Adrenal gland (tissue), 9 donors: ENCODE measurements at regions not wholly inside any gene's neighbourhood (a gene's known extent, or its start where the extent isn't known, plus 50 kb on each side); places are given as distances from the start of the nearest gene placed in this dataset.

Source experiments
- DNase-seq, 7 donors: peaks; one replicate each; pipeline ENCODE4 v3.0.0-alpha.2; 2019 to 2020
- H3K27ac ChIP-seq, 5 donors: fragments of 200-600 bp; sonication (generic) in 4 of 5; 1 replicate in 3 of 5; 2 replicates in 2 of 5; pipeline versions ENCODE4 v1.5.1 to v1.8.0; 2016 to 2020; ENCODE audit warnings: mild to moderate bottlenecking in 1 of 5
- H3K27me3 ChIP-seq: fragments of 200-600 bp; 2 replicates; pipeline ENCODE4 v1.8.0; 2021
- H3K36me3 ChIP-seq, 2 donors: fragments of 200-600 bp; replicated peaks in 1 of 2; 1 replicate in 1 of 2; 2 replicates in 1 of 2; pipeline versions ENCODE4 v1.5.1 to v1.8.0; 2018 to 2022
- H3K4me1 ChIP-seq, 2 donors: fragments of 200-600 bp; replicated peaks in 1 of 2; 1 replicate in 1 of 2; 2 replicates in 1 of 2; pipeline versions ENCODE4 v1.5.1 to v1.8.0; 2018 to 2021
- H3K4me3 ChIP-seq, 4 donors: fragments of 200-600 bp; sonication (generic) in 3 of 4; one replicate each; pipeline ENCODE4 v1.5.1; 2016 to 2018
- H3K9me3 ChIP-seq, 3 donors: fragments of 200-600 bp; sonication (generic) in 1 of 3; replicated peaks in 1 of 3; 1 replicate in 2 of 3; 2 replicates in 1 of 3; pipeline versions ENCODE4 v1.5.1 to v1.8.0; 2016 to 2021
- POLR2A ChIP-seq, 2 donors: fragments of 450-650 bp; IDR thresholded peaks; one replicate each; pipeline ENCODE4 v1.6.1; 2017; ENCODE audit warnings: antibody characterized with exemption in 2 of 2, mild to moderate bottlenecking in 2 of 2, moderate library complexity in 1 of 2
- whole genome bisulfite sequencing, 4 donors: extraction: QIAGEN DNeasy Blood & Tissue Kit in 2 of 4; methylation state at CpG; one replicate each; pipeline versions ENCODE4 v1.1.5 to v1.1.7; 2013 to 2017; 5-methylcytosine and 5-hydroxymethylcytosine counted together
- intact Hi-C, 2 donors: fragments of 100-400 bp; cut with DNase I; formaldehyde crosslinking; loops; one replicate each; pipeline versions ENCODE4 v1.14.1 to v1.15.0; 2022 to 2023
- TF ChIP-seq, protein P1 (sequence below), 6 experiments: fragments of 450-650 bp in 4 of 6; fragments of 200-600 bp in 2 of 6; sonication (generic) in 1 of 6; IDR thresholded peaks; 1 replicate in 5 of 6; 2 replicates in 1 of 6; pipeline versions ENCODE4 v1.5.1 to v1.8.0; 2016 to 2021; ENCODE audit warnings: antibody characterized with exemption in 6 of 6, mild to moderate bottlenecking in 2 of 6, moderate library complexity in 1 of 6
- donor health status: healthy with polysubstance abuse.
- donor health status: Bipolar disorder and iron deficiency.
- donor health status: DM: yes; HTN: yes; CAD: no.
- donor health status: DM: no; HTN: no; CAD: no.
- donor health status: DM: no; HTN: no; CAD: no.

GRCh38 chr16:81185416-81185815 is 53.1 kb upstream of the BCO1 start:
- intact Hi-C loops: no loop called here
- DNase-seq: no peak
- Histone ChIP-seq H3K4me3 (no peak overlapping the region), H3K36me3 (no peaks in the 10 kb centered on the region), H3K27ac (no peak overlapping the region), H3K9me3 (no peaks in the 10 kb centered on the region), H3K4me1 (peaks cover 0 to 5% of the 10 kb centered on the region in 2 donors), H3K27me3 (no peaks in the 10 kb centered on the region)
- TF ChIP-seq, protein P1, sequence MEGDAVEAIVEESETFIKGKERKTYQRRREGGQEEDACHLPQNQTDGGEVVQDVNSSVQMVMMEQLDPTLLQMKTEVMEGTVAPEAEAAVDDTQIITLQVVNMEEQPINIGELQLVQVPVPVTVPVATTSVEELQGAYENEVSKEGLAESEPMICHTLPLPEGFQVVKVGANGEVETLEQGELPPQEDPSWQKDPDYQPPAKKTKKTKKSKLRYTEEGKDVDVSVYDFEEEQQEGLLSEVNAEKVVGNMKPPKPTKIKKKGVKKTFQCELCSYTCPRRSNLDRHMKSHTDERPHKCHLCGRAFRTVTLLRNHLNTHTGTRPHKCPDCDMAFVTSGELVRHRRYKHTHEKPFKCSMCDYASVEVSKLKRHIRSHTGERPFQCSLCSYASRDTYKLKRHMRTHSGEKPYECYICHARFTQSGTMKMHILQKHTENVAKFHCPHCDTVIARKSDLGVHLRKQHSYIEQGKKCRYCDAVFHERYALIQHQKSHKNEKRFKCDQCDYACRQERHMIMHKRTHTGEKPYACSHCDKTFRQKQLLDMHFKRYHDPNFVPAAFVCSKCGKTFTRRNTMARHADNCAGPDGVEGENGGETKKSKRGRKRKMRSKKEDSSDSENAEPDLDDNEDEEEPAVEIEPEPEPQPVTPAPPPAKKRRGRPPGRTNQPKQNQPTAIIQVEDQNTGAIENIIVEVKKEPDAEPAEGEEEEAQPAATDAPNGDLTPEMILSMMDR (IDR thresholded peaks at IDR 0.05): no peak
- no peak for TF ChIP-seq POLR2A (IDR thresholded peaks at IDR 0.05)
- WGBS, 4 donors: 72 to 88% (median 85%) methylated on average over 6 to 10 of the region's 10 CpGs

- Histone ChIP-seq H3K4me3 (no peak overlapping the region), H3K27me3 (no peaks in the 10 kb centered on the region), H3K36me3 (no peaks in the 10 kb centered on the region), H3K27ac (peak overlapping the region in 4 of 5 donors; percentile 33 to 83 (median 74)), H3K9me3 (no peaks in the 10 kb centered on the region), H3K4me1 (peaks cover 0 to 5% of the 10 kb centered on the region in 2 donors)
- intact Hi-C loops: no loop called here
- TF ChIP-seq, protein P1 (IDR thresholded peaks at IDR 0.05): peak in 1 of 6 experiments; percentile 14
- TF ChIP-seq POLR2A (IDR thresholded peaks at IDR 0.05): peak in 1 of 2 donors; percentile 70
- peak; percentile 80 to 95 (median 95) for DNase-seq
- 16 to 29% (median 26%) methylated on average over 9 to 13 of the region's 13 CpGs for WGBS, 4 donors
Observed at GRCh38 chr16:81181013-81181720, 57.3 kb upstream of the BCO1 start.

DNA sequence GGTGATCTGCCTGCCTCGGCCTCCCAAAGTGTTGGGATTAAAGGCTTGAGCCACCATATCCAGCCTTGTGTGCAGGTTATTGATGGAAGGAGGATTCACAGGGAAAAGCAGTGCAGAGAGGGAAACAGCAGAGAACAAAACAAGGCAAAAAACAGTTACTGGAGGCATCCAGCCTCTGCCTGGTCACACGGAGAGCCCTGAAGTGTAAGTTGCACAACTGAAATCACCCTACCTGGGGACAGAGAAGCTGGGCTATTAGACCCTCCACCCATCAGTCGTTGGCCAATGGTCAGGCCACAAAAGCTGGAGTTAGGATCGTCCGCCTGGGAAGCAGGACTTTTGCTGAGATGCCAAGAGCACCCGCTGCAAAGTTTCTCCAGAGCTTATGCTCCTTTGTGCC is 57.9 kb upstream of the BCO1 start:
- H3K36me3 ChIP-seq: no peaks in the 10 kb centered on the region
- no peaks in the 10 kb centered on the region for H3K9me3 ChIP-seq
- DNase-seq: no peak
- TF ChIP-seq POLR2A (IDR thresholded peaks at IDR 0.05): no peak
- TF ChIP-seq, protein P1 (IDR thresholded peaks at IDR 0.05): no peak
- intact Hi-C loops: no loop called here
- H3K27ac ChIP-seq: peak overlapping the region in 4 of 5 donors; percentile 33 to 83 (median 74)
- no peaks in the 10 kb centered on the region for H3K27me3 ChIP-seq
- WGBS, 4 donors: 74 to 84% (median 78%) methylated on average over 6 of the region's 6 CpGs
- peaks cover 0 to 5% of the 10 kb centered on the region in 2 donors for H3K4me1 ChIP-seq
- H3K4me3 ChIP-seq: no peak overlapping the region

DNA sequence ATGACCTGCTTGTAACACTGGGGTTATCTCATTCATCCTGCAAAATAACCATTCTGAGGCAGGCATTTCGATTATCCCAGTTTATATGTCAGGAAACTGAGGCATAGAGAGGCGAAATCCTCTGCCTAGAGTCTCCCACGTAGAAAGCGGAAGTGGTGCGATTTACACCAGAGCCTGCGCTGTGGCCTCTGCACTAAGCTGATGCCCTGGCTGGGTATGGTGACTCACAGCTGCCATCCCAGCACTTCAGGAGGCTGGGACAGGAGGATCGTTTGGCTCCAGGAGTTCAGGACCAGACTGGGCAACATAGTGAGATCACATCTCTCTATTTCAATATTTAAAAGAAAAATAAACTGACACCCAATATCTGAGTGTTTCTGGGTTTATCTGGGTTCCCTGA is 59.3 kb upstream of the BCO1 start:
- H3K4me3 ChIP-seq: no peak overlapping the region
- intact Hi-C loops: no loop called here
- H3K27me3 ChIP-seq: no peaks in the 10 kb centered on the region
- no peak overlapping the region for H3K27ac ChIP-seq
- DNase-seq: no peak
- H3K36me3 ChIP-seq: no peaks in the 10 kb centered on the region
- H3K4me1 ChIP-seq: peaks cover 0 to 5% of the 10 kb centered on the region in 2 donors
- H3K9me3 ChIP-seq: no peaks in the 10 kb centered on the region
- TF ChIP-seq, protein P1 (IDR thresholded peaks at IDR 0.05): no peak
- no peak for TF ChIP-seq POLR2A (IDR thresholded peaks at IDR 0.05)
- 88 to 95% (median 91%) methylated on average over 6 to 7 of the region's 7 CpGs for WGBS, 4 donors
